H1 (cell line): ENCODE measurements at regions not wholly inside any gene's neighbourhood (a gene's known extent, or its start where the extent isn't known, plus 50 kb on each side); places are given as distances from the start of the nearest gene placed in this dataset.

ENCODE experiments used
- CTCF ChIA-PET: fragments of 300-600 bp; sonication (Branson Sonifier 250); formaldehyde crosslinking; loops from one replicate; lab custom pipeline; 2021; ENCODE audit not compliant: partially characterized antibody; lab: Charles Lee
- POLR2A ChIA-PET: fragments of 300-600 bp; sonication (Branson Sonifier 250); formaldehyde crosslinking; loops from one replicate; lab custom pipeline; 2021; ENCODE audit warnings: inconsistent platforms; ENCODE audit not compliant: partially characterized antibody; lab: Charles Lee
- DNase-seq, 2 experiments: peaks; one replicate each; pipeline versions ENCODE4 v3.0.0 to v3.0.0-alpha.2; 2010 to 2022; ENCODE audit warnings: low spot score in 2 of 2, low read depth in 1 of 2, mixed read lengths in 1 of 2
- FAIRE-seq: peaks from 2 replicates; lab custom pipeline; 2011; peaks lifted over from hg19 to GRCh38; lab: Jason Lieb, UNC
- H2AFZ ChIP-seq: 2 replicates; pipeline ENCODE4 v1.8.1; 2012; ENCODE audit warnings: low read length, inconsistent platforms
- H2AK5ac ChIP-seq: 2 replicates; pipeline ENCODE4 v1.6.1; 2013; ENCODE audit warnings: low read depth, low read length
- H2BK120ac ChIP-seq: replicated peaks from 2 replicates; pipeline ENCODE3; 2013; ENCODE audit warnings: low read depth, low read length, inconsistent platforms
- H2BK12ac ChIP-seq: 2 replicates; pipeline ENCODE4 v1.6.1; 2013; ENCODE audit warnings: low read depth, low read length
- H2BK15ac ChIP-seq: 2 replicates; pipeline ENCODE4 v1.6.1; 2013; ENCODE audit warnings: low read length
- H2BK20ac ChIP-seq: 2 replicates; pipeline ENCODE4 v1.6.1; 2013; ENCODE audit warnings: low read length
- H2BK5ac ChIP-seq: 2 replicates; pipeline ENCODE4 v1.6.1; 2013; ENCODE audit warnings: low read depth, low read length
- H3K14ac ChIP-seq: 2 replicates; pipeline ENCODE4 v1.6.1; 2013; ENCODE audit warnings: inconsistent platforms; ENCODE audit not compliant: insufficient read length
- H3K18ac ChIP-seq: 2 replicates; pipeline ENCODE4 v1.6.1; 2013; ENCODE audit warnings: low read length; ENCODE audit errors: extremely low read depth
- H3K23ac ChIP-seq: 2 replicates; pipeline ENCODE4 v1.6.1; 2013; ENCODE audit warnings: inconsistent platforms; ENCODE audit not compliant: insufficient read length
- H3K23me2 ChIP-seq: 2 replicates; pipeline ENCODE4 v1.6.1; 2013; ENCODE audit warnings: low read depth, low read length
- H3K27ac ChIP-seq: 2 replicates; pipeline ENCODE4 v1.6.1; 2011; ENCODE audit warnings: low read depth, low read length, inconsistent platforms
- H3K27me3 ChIP-seq, 4 experiments: replicated peaks in 1 of 4; 1 replicate in 1 of 4; 2 replicates in 3 of 4; pipeline versions ENCODE4 v1.6.1 to v1.8.1; 2011 to 2013; ENCODE audit warnings: low read length in 3 of 4, mild to moderate bottlenecking in 3 of 4, inconsistent platforms in 2 of 4, mixed read lengths in 2 of 4, moderate library complexity in 1 of 4; ENCODE audit not compliant: control insufficient read depth in 3 of 4, insufficient read depth in 3 of 4; ENCODE audit errors: extremely low read depth in 1 of 4
- H3K36me3 ChIP-seq, 4 experiments: 2 replicates each; pipeline versions ENCODE4 v1.6.1 to v1.8.1; 2011 to 2013; ENCODE audit warnings: mild to moderate bottlenecking in 4 of 4, low read length in 3 of 4, moderate library complexity in 2 of 4, control low read depth in 1 of 4, inconsistent platforms in 1 of 4; ENCODE audit not compliant: insufficient read depth in 4 of 4, control insufficient read depth in 2 of 4
- H3K4ac ChIP-seq: replicated peaks from 2 replicates; pipeline ENCODE3; 2013; ENCODE audit warnings: low read length, low read depth, mixed read lengths, inconsistent platforms; ENCODE audit not compliant: insufficient read length
- H3K4me1 ChIP-seq, 4 experiments: replicated peaks in 1 of 4; 1 replicate in 1 of 4; 2 replicates in 3 of 4; pipeline versions ENCODE4 v1.6.1 to v1.8.1; 2011 to 2013; ENCODE audit warnings: low read length in 3 of 4, inconsistent platforms in 2 of 4, mixed read lengths in 1 of 4; ENCODE audit not compliant: insufficient read depth in 4 of 4, control insufficient read depth in 3 of 4
- H3K4me2 ChIP-seq, 2 experiments: 2 replicates each; pipeline versions ENCODE4 v1.6.1 to v1.8.1; 2011 to 2013; ENCODE audit warnings: low read depth in 2 of 2, low read length in 2 of 2, control low read depth in 1 of 2, inconsistent platforms in 1 of 2, mild to moderate bottlenecking in 1 of 2; ENCODE audit not compliant: insufficient read depth in 1 of 2
- H3K4me3 ChIP-seq, 4 experiments: fragments of 200-600, 300-600 bp in 1 of 4; sonication (generic), shearing (Covaris generic), sonication (Bioruptor Twin) in 1 of 4; 2 replicates each; pipeline versions ENCODE4 v1.5.1 to v1.8.1; 2011 to 2016; ENCODE audit warnings: low read length in 4 of 4, low read depth in 3 of 4, control low read depth in 2 of 4, inconsistent platforms in 2 of 4, mild to moderate bottlenecking in 2 of 4, mixed read lengths in 1 of 4, moderate library complexity in 1 of 4; ENCODE audit not compliant: insufficient read depth in 2 of 4; ENCODE audit errors: extremely low read depth in 1 of 4
- H3K56ac ChIP-seq: replicated peaks from 2 replicates; pipeline ENCODE3; 2013; ENCODE audit warnings: low read depth, mild to moderate bottlenecking, mixed read lengths, low read length, inconsistent platforms; ENCODE audit not compliant: insufficient read length
- H3K79me1 ChIP-seq: 2 replicates; pipeline ENCODE4 v1.6.1; 2013; ENCODE audit warnings: low read depth, low read length, control low read depth
- H3K79me2 ChIP-seq, 2 experiments: 2 replicates each; pipeline versions ENCODE4 v1.6.1 to v1.8.1; 2012 to 2013; ENCODE audit warnings: low read length in 2 of 2, mild to moderate bottlenecking in 2 of 2, inconsistent platforms in 1 of 2; ENCODE audit not compliant: insufficient read depth in 2 of 2, control insufficient read depth in 1 of 2
- H3K9ac ChIP-seq, 4 experiments: replicated peaks in 1 of 4; 1 replicate in 1 of 4; 2 replicates in 3 of 4; pipeline versions ENCODE4 v1.6.1 to v1.8.1; 2011 to 2013; ENCODE audit warnings: low read depth in 3 of 4, low read length in 3 of 4, control low read depth in 2 of 4, mild to moderate bottlenecking in 2 of 4, moderate library complexity in 2 of 4, inconsistent platforms in 1 of 4; ENCODE audit errors: extremely low read depth in 1 of 4
- H3K9me3 ChIP-seq, 2 experiments: 2 replicates each; pipeline versions ENCODE4 v1.6.1 to v1.8.1; 2012 to 2013; ENCODE audit warnings: mild to moderate bottlenecking in 2 of 2, moderate library complexity in 2 of 2, control low read depth in 1 of 2, inconsistent platforms in 1 of 2, low read depth in 1 of 2, low read length in 1 of 2, mixed read lengths in 1 of 2; ENCODE audit not compliant: insufficient read depth in 2 of 2
- H4K20me1 ChIP-seq, 2 experiments: replicated peaks in 1 of 2; 2 replicates each; pipeline versions ENCODE3 to v1.8.1; 2011 to 2013; ENCODE audit warnings: inconsistent platforms in 2 of 2, low read length in 2 of 2, mild to moderate bottlenecking in 1 of 2; ENCODE audit not compliant: insufficient read depth in 2 of 2, control insufficient read depth in 1 of 2
- H4K5ac ChIP-seq: 2 replicates; pipeline ENCODE4 v1.6.1; 2013; ENCODE audit warnings: low read length, low read depth, mixed read lengths, inconsistent platforms; ENCODE audit not compliant: insufficient read length
- H4K8ac ChIP-seq: 2 replicates; pipeline ENCODE4 v1.8.0; 2013; ENCODE audit warnings: mild to moderate bottlenecking, moderate library complexity, low read length, inconsistent platforms; ENCODE audit not compliant: insufficient read depth; ENCODE audit errors: extremely low read depth
- H4K91ac ChIP-seq: replicated peaks from 2 replicates; pipeline ENCODE3; 2013; ENCODE audit warnings: low read length, mixed read lengths, inconsistent platforms; ENCODE audit not compliant: insufficient read length
- ASH2L ChIP-seq: fragments of 200-600, 300-600 bp; sonication (generic); IDR thresholded peaks from one replicate; pipeline ENCODE4 v1.7.1; 2017; ENCODE audit warnings: low read length
- ATF3 ChIP-seq: IDR thresholded peaks from 2 replicates; pipeline ENCODE4 v1.6.1; 2011; ENCODE audit warnings: low read depth, mild to moderate bottlenecking, low read length; ENCODE audit not compliant: insufficient read depth
- CHD2 ChIP-seq: IDR thresholded peaks from 2 replicates; pipeline ENCODE4 v1.6.1; 2012; ENCODE audit warnings: low read length, improper control_type of control experiment
- EP300 ChIP-seq, 2 experiments: IDR thresholded peaks; 1 replicate in 1 of 2; 2 replicates in 1 of 2; pipeline ENCODE4 v1.6.1; 2011 to 2012; ENCODE audit warnings: low read depth in 2 of 2, low read length in 2 of 2, mild to moderate bottlenecking in 2 of 2, borderline replicate concordance in 1 of 2, inconsistent platforms in 1 of 2, moderate library complexity in 1 of 2
- FOSL1 ChIP-seq: IDR thresholded peaks from 2 replicates; pipeline ENCODE4 v1.6.1; 2011; ENCODE audit warnings: mild to moderate bottlenecking, low read depth, low read length, moderate library complexity; ENCODE audit not compliant: insufficient read depth
- POU5F1 ChIP-seq: IDR thresholded peaks from 2 replicates; pipeline ENCODE4 v1.6.1; 2011; ENCODE audit warnings: low read depth, mild to moderate bottlenecking, low read length, moderate library complexity
- RXRA ChIP-seq: IDR thresholded peaks from 2 replicates; pipeline ENCODE4 v1.6.1; 2011; ENCODE audit warnings: low read depth, mild to moderate bottlenecking, low read length, moderate library complexity; ENCODE audit not compliant: insufficient read depth
- SP2 ChIP-seq: IDR thresholded peaks from 2 replicates; pipeline ENCODE4 v1.6.1; 2012; ENCODE audit warnings: mild to moderate bottlenecking, low read length, inconsistent platforms
- TAF7 ChIP-seq: optimal IDR thresholded peaks from 2 replicates; pipeline ENCODE3; 2011; ENCODE audit warnings: low read depth, mild to moderate bottlenecking, inconsistent platforms, low read length, moderate library complexity, borderline replicate concordance
- TBP ChIP-seq: IDR thresholded peaks from 2 replicates; pipeline ENCODE4 v1.6.1; 2011; ENCODE audit warnings: low read depth, low read length, improper control_type of control experiment
- WGBS, 2 experiments: shearing (Covaris generic) in 1 of 2; methylation state at CpG; one replicate each; pipeline versions ENCODE4 v1.1.6 to v1.1.7; 2013 to 2015; ENCODE audit warnings: low lambda C conversion rate in 2 of 2, mixed read lengths in 2 of 2, inconsistent platforms in 1 of 2, low coverage in 1 of 2, missing lambda C conversion rate in 1 of 2; ENCODE audit not compliant: insufficient replicate concordance in 2 of 2, insufficient coverage in 1 of 2, insufficient read length in 1 of 2; ENCODE audit errors: extremely low coverage in 1 of 2, missing lambda C conversion rate in 1 of 2; 5-methylcytosine and 5-hydroxymethylcytosine counted together
- TF ChIP-seq, protein P1 (sequence below): IDR thresholded peaks from 2 replicates; pipeline ENCODE4 v1.6.1; 2012; ENCODE audit warnings: low read length, inconsistent platforms

DNA sequence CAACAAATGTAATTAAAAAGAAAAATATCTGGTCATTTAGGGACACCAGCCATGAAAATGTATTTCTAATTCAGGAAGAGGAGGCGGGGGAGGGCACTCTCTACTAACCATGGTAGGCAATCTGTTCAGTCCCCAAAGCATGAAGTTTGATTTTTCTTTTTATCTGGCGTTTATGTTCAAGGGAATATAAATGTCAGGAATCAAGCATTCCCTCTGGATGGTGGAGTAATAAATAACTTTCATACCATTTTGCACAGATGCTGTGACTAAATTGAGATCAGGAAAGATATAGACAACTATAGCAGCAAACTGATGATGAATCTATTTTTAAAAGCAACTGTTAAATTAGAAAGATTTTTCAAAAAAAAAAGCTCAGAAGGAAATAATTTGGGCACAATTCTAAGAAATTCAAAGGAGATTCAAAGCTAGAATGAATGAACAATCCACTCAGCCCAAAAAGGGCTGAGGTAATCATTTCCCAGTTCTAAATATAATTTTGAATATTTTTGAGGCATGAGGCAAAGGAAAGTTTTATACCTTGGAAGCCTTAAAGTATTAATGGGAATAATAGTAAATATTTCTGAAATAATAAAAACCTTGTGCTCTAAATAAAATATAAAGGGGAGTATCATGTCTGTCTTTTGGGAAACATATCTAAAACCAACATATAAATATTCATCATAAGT lies 146.4 kb upstream of the POU2AF2 start:
- Histone ChIP-seq H2BK15ac (no peak overlapping the region), H3K27me3 (no peaks in the 10 kb centered on the region), H3K23ac (no peak overlapping the region), H3K79me2 (no peaks in the 10 kb centered on the region), H2BK5ac (no peak overlapping the region), H3K18ac (no peak overlapping the region), H2BK120ac (no peak overlapping the region), H4K8ac (no peak overlapping the region), H3K4me2 (no peak overlapping the region), H2BK20ac (no peak overlapping the region), H3K4me1 (peaks cover 0 to 5% (median 0%) of the 10 kb centered on the region in 4 experiments; a peak in 1 of 7 replicates), H3K4me3 (no peak overlapping the region), H3K23me2 (no peaks in the 10 kb centered on the region), H3K9me3 (no peaks in the 10 kb centered on the region), H3K56ac (no peak overlapping the region), H4K20me1 (no peaks in the 10 kb centered on the region), H3K36me3 (no peaks in the 10 kb centered on the region), H4K91ac (no peak overlapping the region), H2AK5ac (no peak overlapping the region), H3K27ac (no peak overlapping the region), H3K14ac (no peak overlapping the region), H3K79me1 (no peaks in the 10 kb centered on the region), H2BK12ac (no peak overlapping the region), H2AFZ (no peak overlapping the region), H4K5ac (no peak overlapping the region), H3K9ac (no peak overlapping the region), H3K4ac (no peak overlapping the region)
- ChIA-PET CTCF (interaction anchor here (0.9 to 1.5 kb wide), 2 partner anchors 17 to 329 kb away, joined by 3 read pairs; no protein-coding TSS in a partner anchor), POLR2A (interaction anchor here (0.6 kb wide), 1 partner anchor 130 kb away, joined by 3 read pairs; no protein-coding TSS in a partner anchor)
- no peak for FAIRE-seq
- DNase-seq: no peak
- 87% methylated on average over 2 of the region's 2 CpGs; no CpG with 5 or more reads in 1 of the 2 experiments for WGBS, 2 experiments
- TF ChIP-seq TBP: no peak
- TF ChIP-seq TAF7: no peak
- TF ChIP-seq, protein P1, sequence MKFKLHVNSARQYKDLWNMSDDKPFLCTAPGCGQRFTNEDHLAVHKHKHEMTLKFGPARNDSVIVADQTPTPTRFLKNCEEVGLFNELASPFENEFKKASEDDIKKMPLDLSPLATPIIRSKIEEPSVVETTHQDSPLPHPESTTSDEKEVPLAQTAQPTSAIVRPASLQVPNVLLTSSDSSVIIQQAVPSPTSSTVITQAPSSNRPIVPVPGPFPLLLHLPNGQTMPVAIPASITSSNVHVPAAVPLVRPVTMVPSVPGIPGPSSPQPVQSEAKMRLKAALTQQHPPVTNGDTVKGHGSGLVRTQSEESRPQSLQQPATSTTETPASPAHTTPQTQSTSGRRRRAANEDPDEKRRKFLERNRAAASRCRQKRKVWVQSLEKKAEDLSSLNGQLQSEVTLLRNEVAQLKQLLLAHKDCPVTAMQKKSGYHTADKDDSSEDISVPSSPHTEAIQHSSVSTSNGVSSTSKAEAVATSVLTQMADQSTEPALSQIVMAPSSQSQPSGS: no peak
- TF ChIP-seq ATF3: no peak
- no peak for TF ChIP-seq ASH2L
- no peak for TF ChIP-seq POU5F1
- TF ChIP-seq RXRA: no peak
- no peak for TF ChIP-seq EP300 (IDR thresholded peaks at IDR 0.05; ENCODE audit: borderline replicate concordance in 1 of 2, low read depth in 2 of 2, low read length in 2 of 2)
- TF ChIP-seq SP2: no peak
- TF ChIP-seq CHD2: no peak
- TF ChIP-seq FOSL1: no peak
